ENCODE measurements at regions not wholly inside any gene's neighbourhood (a gene's known extent, or its start where the extent isn't known, plus 50 kb on each side); places are given as distances from the start of the nearest gene placed in this dataset.

GRCh38 chr12:67080637-67081036, 188.5 kb upstream of the CAND1 start:
- H3K27me3 ChIP-seq, result peaks cover 4% of the 10 kb centered on the region

GRCh38 chr12:67082221-67082620, 186.9 kb upstream of the CAND1 start:
- no peak for TF ChIP-seq POLR2A (IDR thresholded peaks at IDR 0.05)
- no peak for TF ChIP-seq EP300 (IDR thresholded peaks at IDR 0.05; ENCODE audit: low read depth)
- no peak for TF ChIP-seq CTCF (IDR thresholded peaks at IDR 0.05)
- TF ChIP-seq POLR2AphosphoS5 (IDR thresholded peaks at IDR 0.05), result no peak
- WGBS, 2 donors (ENCODE audit: low coverage in 1 of 2), result 0 to 49% methylated on average over 1 of the region's 1 CpG
- in situ Hi-C loops (cut with MboI; ENCODE audit: low pct_ligation_motif_present in 1 of 4, low pct_unique_long_range_greater_than_20kb in 1 of 4, low sequenced_read_pairs in 3 of 4), result no loop called here

More at GRCh38 chr12:67080637-67081036, 188.5 kb upstream of the CAND1 start:
- TF ChIP-seq CTCF (IDR thresholded peaks at IDR 0.05), result no peak
- no peak for TF ChIP-seq POLR2A (IDR thresholded peaks at IDR 0.05)
- no peak for TF ChIP-seq EP300 (IDR thresholded peaks at IDR 0.05; ENCODE audit: low read depth)
- no peak for TF ChIP-seq POLR2AphosphoS5 (IDR thresholded peaks at IDR 0.05)
- no peaks in the 10 kb centered on the region for H3K9me3 ChIP-seq
- H3K36me3 ChIP-seq, result no peaks in the 10 kb centered on the region
- in situ Hi-C loops (cut with MboI; ENCODE audit: low pct_ligation_motif_present in 1 of 4, low pct_unique_long_range_greater_than_20kb in 1 of 4, low sequenced_read_pairs in 3 of 4), result no loop called here
- 52 to 64% methylated on average over 1 of the region's 1 CpG for WGBS, 2 donors (ENCODE audit: low coverage in 1 of 2)
- DNase-seq, result no peak
- no peaks in the 10 kb centered on the region for H3K4me1 ChIP-seq
- no peak overlapping the region for H3K4me3 ChIP-seq
- H3K27ac ChIP-seq, result no peak overlapping the region
- intact Hi-C loops (cut with DNase I; ENCODE audit: low total_unique reads), result no loop called here

GRCh38 chr12:67085699-67086098, 183.5 kb upstream of the CAND1 start:
- H3K27ac ChIP-seq, result no peak overlapping the region
- H3K36me3 ChIP-seq, result no peaks in the 10 kb centered on the region
- no peaks in the 10 kb centered on the region for H3K4me1 ChIP-seq
- H3K9me3 ChIP-seq, result no peaks in the 10 kb centered on the region
- intact Hi-C loops (cut with DNase I; ENCODE audit: low total_unique reads) (no loop called here), in situ Hi-C loops (cut with MboI; ENCODE audit: low pct_ligation_motif_present in 1 of 4, low pct_unique_long_range_greater_than_20kb in 1 of 4, low sequenced_read_pairs in 3 of 4) (no loop called here)
- no peak overlapping the region for H3K4me3 ChIP-seq
- WGBS, 2 donors (ENCODE audit: low coverage in 1 of 2), result 67% methylated on average over 2 of the region's 2 CpGs; no CpG with 5 or more reads in 1 of the 2 donors
- TF ChIP-seq CTCF (IDR thresholded peaks at IDR 0.05) (no peak), POLR2A (IDR thresholded peaks at IDR 0.05) (no peak), EP300 (IDR thresholded peaks at IDR 0.05; ENCODE audit: low read depth) (no peak), POLR2AphosphoS5 (IDR thresholded peaks at IDR 0.05) (no peak)
- H3K27me3 ChIP-seq, result peaks cover 4% of the 10 kb centered on the region
- DNase-seq, result no peak

More at GRCh38 chr12:67082221-67082620, 186.9 kb upstream of the CAND1 start:
- Histone ChIP-seq H3K4me1 (no peaks in the 10 kb centered on the region), H3K27ac (no peak overlapping the region), H3K4me3 (no peak overlapping the region), H3K36me3 (no peaks in the 10 kb centered on the region), H3K27me3 (peaks cover 4% of the 10 kb centered on the region), H3K9me3 (no peaks in the 10 kb centered on the region)
- DNase-seq, result no peak
- intact Hi-C loops (cut with DNase I; ENCODE audit: low total_unique reads), result no loop called here

- Histone ChIP-seq H3K27ac (no peak overlapping the region), H3K4me3 (no peak overlapping the region), H3K27me3 (peaks cover 4% of the 10 kb centered on the region), H3K4me1 (no peaks in the 10 kb centered on the region), H3K36me3 (no peaks in the 10 kb centered on the region), H3K9me3 (no peaks in the 10 kb centered on the region)
- no peak for TF ChIP-seq POLR2A (IDR thresholded peaks at IDR 0.05)
- no peak for TF ChIP-seq CTCF (IDR thresholded peaks at IDR 0.05)
- TF ChIP-seq EP300 (IDR thresholded peaks at IDR 0.05; ENCODE audit: low read depth), result no peak
- TF ChIP-seq POLR2AphosphoS5 (IDR thresholded peaks at IDR 0.05), result no peak
- intact Hi-C loops (cut with DNase I; ENCODE audit: low total_unique reads), result no loop called here
- 77 to 81% methylated on average over 2 of the region's 2 CpGs for WGBS, 2 donors (ENCODE audit: low coverage in 1 of 2)
- in situ Hi-C loops (cut with MboI; ENCODE audit: low pct_ligation_motif_present in 1 of 4, low pct_unique_long_range_greater_than_20kb in 1 of 4, low sequenced_read_pairs in 3 of 4), result no loop called here
- DNase-seq, result no peak
Observed at GRCh38 chr12:67086116-67086515, 183.0 kb upstream of the CAND1 start.

Data from transverse colon (tissue), 4 donors.